Osteocyte (in vitro differentiated cells): ENCODE measurements at regions not wholly inside any gene's neighbourhood (a gene's known extent, or its start where the extent isn't known, plus 50 kb on each side); places are given as distances from the start of the nearest gene placed in this dataset.
"Not testable (repeated sequence)": the region's sequence is repeated elsewhere in the genome, so short reads cannot be mapped to it uniquely, and the experiment has no call there.

Experiments
- DNase-seq: peaks from one replicate; pipeline ENCODE4 v3.0.0; 2021; ENCODE audit warnings: mixed read lengths; ENCODE audit not compliant: unreplicated experiment; ENCODE audit errors: extremely low spot score
- H3K27ac Mint-ChIP-seq: one replicate; pipeline ENCODE4 v1.8.0; 2021; ENCODE audit warnings: mild to moderate bottlenecking, mixed read lengths; ENCODE audit not compliant: unreplicated experiment
- H3K27me3 Mint-ChIP-seq: one replicate; pipeline ENCODE4 v1.8.0; 2021; ENCODE audit warnings: mixed read lengths; ENCODE audit not compliant: unreplicated experiment
- H3K36me3 Mint-ChIP-seq: one replicate; pipeline ENCODE4 v1.8.0; 2021; ENCODE audit warnings: mixed read lengths; ENCODE audit not compliant: unreplicated experiment
- H3K4me1 Mint-ChIP-seq: one replicate; pipeline ENCODE4 v1.8.0; 2021; ENCODE audit warnings: mixed read lengths; ENCODE audit not compliant: unreplicated experiment
- H3K4me3 Mint-ChIP-seq: one replicate; pipeline ENCODE4 v1.8.0; 2021; ENCODE audit warnings: mild to moderate bottlenecking, moderate library complexity, mixed read lengths; ENCODE audit not compliant: unreplicated experiment
- H3K9me3 Mint-ChIP-seq: one replicate; pipeline ENCODE4 v1.8.0; 2021; ENCODE audit warnings: mixed read lengths; ENCODE audit not compliant: unreplicated experiment
- TF ChIP-seq, protein P1 (sequence below): fragments of 200-600 bp; sonication (generic); IDR thresholded peaks from 2 replicates; pipeline ENCODE4 v1.5.0; 2021; ENCODE audit warnings: antibody characterized with exemption, mild to moderate bottlenecking, moderate library complexity

DNA sequence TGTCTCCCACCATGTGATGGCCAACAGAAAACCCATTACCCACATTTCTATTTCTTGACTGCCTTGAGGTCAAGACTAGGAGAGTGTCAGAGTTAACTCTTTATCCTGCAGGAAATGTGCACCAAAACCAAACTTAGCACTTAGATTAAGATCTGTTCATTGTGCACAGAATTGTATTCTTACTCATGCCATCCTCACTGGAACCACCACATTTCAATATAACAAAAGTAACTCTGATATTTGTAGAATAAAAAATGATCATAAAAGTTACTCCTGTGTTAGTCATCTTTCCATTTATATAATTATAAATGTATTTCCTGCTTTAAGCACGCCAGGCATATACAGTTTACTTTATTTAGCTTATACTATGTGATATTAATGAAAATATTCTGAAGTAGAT is 193.0 kb upstream of the DPYD start:
- H3K4me3 Mint-ChIP-seq: no peak overlapping the region
- TF ChIP-seq, protein P1, sequence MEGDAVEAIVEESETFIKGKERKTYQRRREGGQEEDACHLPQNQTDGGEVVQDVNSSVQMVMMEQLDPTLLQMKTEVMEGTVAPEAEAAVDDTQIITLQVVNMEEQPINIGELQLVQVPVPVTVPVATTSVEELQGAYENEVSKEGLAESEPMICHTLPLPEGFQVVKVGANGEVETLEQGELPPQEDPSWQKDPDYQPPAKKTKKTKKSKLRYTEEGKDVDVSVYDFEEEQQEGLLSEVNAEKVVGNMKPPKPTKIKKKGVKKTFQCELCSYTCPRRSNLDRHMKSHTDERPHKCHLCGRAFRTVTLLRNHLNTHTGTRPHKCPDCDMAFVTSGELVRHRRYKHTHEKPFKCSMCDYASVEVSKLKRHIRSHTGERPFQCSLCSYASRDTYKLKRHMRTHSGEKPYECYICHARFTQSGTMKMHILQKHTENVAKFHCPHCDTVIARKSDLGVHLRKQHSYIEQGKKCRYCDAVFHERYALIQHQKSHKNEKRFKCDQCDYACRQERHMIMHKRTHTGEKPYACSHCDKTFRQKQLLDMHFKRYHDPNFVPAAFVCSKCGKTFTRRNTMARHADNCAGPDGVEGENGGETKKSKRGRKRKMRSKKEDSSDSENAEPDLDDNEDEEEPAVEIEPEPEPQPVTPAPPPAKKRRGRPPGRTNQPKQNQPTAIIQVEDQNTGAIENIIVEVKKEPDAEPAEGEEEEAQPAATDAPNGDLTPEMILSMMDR: no peak
- peaks cover 4% of the 10 kb centered on the region for H3K9me3 Mint-ChIP-seq
- H3K27ac Mint-ChIP-seq: no peak overlapping the region
- peaks cover 22% of the 10 kb centered on the region for H3K4me1 Mint-ChIP-seq
- H3K27me3 Mint-ChIP-seq: no peaks in the 10 kb centered on the region
- H3K36me3 Mint-ChIP-seq: no peaks in the 10 kb centered on the region
- no peak for DNase-seq

DNA sequence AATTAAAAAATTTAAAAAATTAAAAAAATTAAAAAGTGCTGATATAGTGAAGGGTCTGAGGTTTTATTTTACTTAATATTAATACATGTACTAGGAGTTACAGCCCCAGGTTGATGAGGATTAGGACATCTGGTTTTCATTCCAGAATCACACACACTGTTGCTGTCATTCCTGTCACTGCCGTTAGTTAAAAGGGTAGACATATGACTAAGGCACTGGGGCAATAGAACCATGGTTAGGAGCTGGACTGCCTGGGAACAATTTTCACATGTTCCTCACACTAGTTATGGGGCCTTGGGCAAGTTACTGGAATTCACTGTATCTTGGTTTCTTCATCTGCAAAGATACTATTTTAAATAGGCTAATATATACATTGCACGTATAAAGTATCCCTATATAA is 191.8 kb upstream of the DPYD start:
- H3K9me3 Mint-ChIP-seq: peaks cover 13% of the 10 kb centered on the region
- TF ChIP-seq, protein P1: no peak
- DNase-seq: no peak
- peaks cover 9% of the 10 kb centered on the region for H3K36me3 Mint-ChIP-seq
- H3K27me3 Mint-ChIP-seq: no peaks in the 10 kb centered on the region
- no peak overlapping the region for H3K27ac Mint-ChIP-seq
- peaks cover 22% of the 10 kb centered on the region for H3K4me1 Mint-ChIP-seq
- no peak overlapping the region for H3K4me3 Mint-ChIP-seq

DNA sequence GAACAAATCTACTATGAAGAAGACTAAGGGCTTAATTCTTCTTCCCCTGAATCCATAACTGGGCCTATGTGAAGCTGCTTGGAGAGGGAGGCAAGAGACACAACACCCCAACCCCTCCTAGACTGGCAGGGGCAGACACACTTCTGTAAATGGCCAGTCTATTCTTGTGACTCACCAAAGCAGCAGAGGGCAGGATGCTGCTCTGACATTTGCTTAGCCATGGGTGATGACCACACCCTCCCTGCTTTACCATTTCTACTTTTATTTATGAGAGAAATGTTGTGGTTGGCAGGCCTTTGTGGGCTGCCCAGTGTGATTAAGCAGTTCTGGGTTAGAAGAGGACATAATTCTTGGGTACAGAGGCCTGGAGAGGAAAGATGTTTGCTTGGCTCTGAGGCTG is 189.8 kb upstream of the DPYD start:
- TF ChIP-seq, protein P1: no peak
- H3K4me1 Mint-ChIP-seq: peaks cover 22% of the 10 kb centered on the region
- DNase-seq: no peak

DNA sequence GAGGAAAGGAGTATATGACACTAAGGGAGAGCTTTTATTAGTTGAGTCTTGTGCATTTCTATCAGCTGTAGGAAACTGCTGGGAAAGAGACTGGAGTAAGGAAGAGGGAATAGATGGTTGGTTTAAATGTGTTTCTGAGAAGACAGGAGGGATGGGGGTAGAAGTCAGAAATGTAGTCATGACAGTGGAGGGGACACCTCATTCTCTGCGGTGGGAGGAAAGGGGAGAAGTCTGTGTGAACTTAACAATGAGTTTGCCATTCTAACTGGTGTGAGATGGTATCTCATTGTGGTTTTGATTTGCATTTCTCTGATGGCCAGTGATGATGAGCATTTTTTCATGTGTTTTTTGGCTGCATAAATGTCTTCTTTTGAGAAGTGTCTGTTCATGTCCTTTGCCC is 187.5 kb upstream of the DPYD start:
- not testable (repeated sequence) for H3K27me3 Mint-ChIP-seq, DNase-seq, H3K27ac Mint-ChIP-seq, H3K4me3 Mint-ChIP-seq
- H3K9me3 Mint-ChIP-seq: peaks cover 24% of the 10 kb centered on the region
- H3K36me3 Mint-ChIP-seq: peaks cover 12% of the 10 kb centered on the region
- peaks cover 42% of the 10 kb centered on the region for H3K4me1 Mint-ChIP-seq

More for the DNA sequence above, 189.8 kb upstream of the DPYD start:
- Mint-ChIP-seq H3K9me3 (peaks cover 24% of the 10 kb centered on the region), H3K27me3 (no peaks in the 10 kb centered on the region), H3K27ac (peak overlapping the region; percentile 79), H3K36me3 (peaks cover 12% of the 10 kb centered on the region), H3K4me3 (no peak overlapping the region)

DNA sequence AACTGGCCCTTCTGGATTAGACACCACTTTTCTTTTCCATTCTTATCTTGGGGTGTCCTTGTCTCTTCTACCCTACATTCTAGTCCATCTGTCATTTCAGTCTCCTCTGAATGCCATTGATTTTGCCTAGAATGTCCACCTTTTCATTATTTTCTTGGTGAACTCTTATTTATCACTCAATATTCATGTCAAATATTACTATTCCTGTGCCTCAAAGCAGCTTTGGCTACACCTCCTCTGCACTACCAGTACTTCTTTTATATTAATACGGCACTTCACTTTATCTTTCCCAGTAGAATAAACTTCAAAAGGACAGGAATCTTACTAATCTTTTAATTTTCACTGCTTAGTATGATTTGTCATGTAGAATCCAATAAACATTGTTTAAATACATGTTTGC is 186.4 kb upstream of the DPYD start:
- Mint-ChIP-seq H3K9me3 (peaks cover 24% of the 10 kb centered on the region), H3K27me3 (no peaks in the 10 kb centered on the region), H3K36me3 (peaks cover 12% of the 10 kb centered on the region), H3K27ac (no peak overlapping the region), H3K4me1 (peaks cover 50% of the 10 kb centered on the region), H3K4me3 (no peak overlapping the region)
- TF ChIP-seq, protein P1: no peak
- DNase-seq: no peak

DNA sequence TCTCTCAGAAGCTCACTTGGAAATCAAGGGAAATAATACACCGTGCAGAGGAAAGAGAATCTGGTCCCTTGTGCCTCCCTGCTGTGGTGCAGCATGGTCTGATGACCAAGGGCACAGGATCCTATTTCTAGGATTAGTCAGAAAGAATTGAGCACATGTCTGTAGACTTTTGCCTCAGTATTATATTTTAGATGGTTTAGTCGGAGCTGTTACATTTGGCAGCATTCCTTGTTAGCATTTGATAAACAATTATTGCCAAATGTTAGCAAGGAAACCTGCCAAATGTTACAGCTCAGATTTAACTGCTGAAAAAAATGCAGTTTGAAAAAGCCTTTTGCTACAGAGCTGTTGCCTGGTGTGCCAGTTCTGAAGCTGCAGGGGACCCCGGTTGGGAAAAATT is 183.5 kb upstream of the DPYD start:
- TF ChIP-seq, protein P1: no peak
- H3K36me3 Mint-ChIP-seq: peaks cover 12% of the 10 kb centered on the region
- peaks cover 34% of the 10 kb centered on the region for H3K4me1 Mint-ChIP-seq
- no peaks in the 10 kb centered on the region for H3K27me3 Mint-ChIP-seq
- H3K27ac Mint-ChIP-seq: peak overlapping the region; percentile 62
- no peak for DNase-seq
- H3K4me3 Mint-ChIP-seq: no peak overlapping the region
- peaks cover 20% of the 10 kb centered on the region for H3K9me3 Mint-ChIP-seq
